ENCODE measurements at regions not wholly inside any gene's neighbourhood (a gene's known extent, or its start where the extent isn't known, plus 50 kb on each side); places are given as distances from the start of the nearest gene placed in this dataset.

GRCh38 chr17:63277629-63278028 is 168.5 kb downstream of the CYB561 start:
- no peaks in the 10 kb centered on the region for H3K9me2 ChIP-seq (ENCODE audit: low read depth, low read length)
- no peaks in the 10 kb centered on the region for H3K4me1 ChIP-seq (ENCODE audit: insufficient read depth, low read length, severe bottlenecking)
- no peak for TF ChIP-seq EZH2 (IDR thresholded peaks at IDR 0.05; ENCODE audit: borderline replicate concordance, low read length)
- TF ChIP-seq CTCF (IDR thresholded peaks at IDR 0.05; ENCODE audit: low read length), result no peak
- H3K27ac ChIP-seq (ENCODE audit: low read depth, low read length, poor library complexity, severe bottlenecking), result no peak overlapping the region
- no peak overlapping the region for H3K4me2 ChIP-seq (ENCODE audit: low read length)
- H4K20me1 ChIP-seq (ENCODE audit: insufficient read depth, low read length), result no peaks in the 10 kb centered on the region
- no peaks in the 10 kb centered on the region for H3K36me3 ChIP-seq (ENCODE audit: insufficient read depth, low read length)
- H3K27me3 ChIP-seq (ENCODE audit: insufficient read depth, low read length), result no peaks in the 10 kb centered on the region
- H3K9ac ChIP-seq (ENCODE audit: low read length), result no peak overlapping the region
- no peak overlapping the region for H2AFZ ChIP-seq (ENCODE audit: low read length)
- no peak overlapping the region for H3K4me3 ChIP-seq (ENCODE audit: low read depth, low read length, poor library complexity, severe bottlenecking)
- H3F3A ChIP-seq (ENCODE audit: insufficient read depth, low read length), result no peaks in the 10 kb centered on the region
- H3K9me3 ChIP-seq (ENCODE audit: low read length), result no peaks in the 10 kb centered on the region
- no peaks in the 10 kb centered on the region for H3K79me2 ChIP-seq (ENCODE audit: insufficient read depth, low read length)

- Histone ChIP-seq H3K4me3 (ENCODE audit: low read depth, low read length, poor library complexity, severe bottlenecking) (no peak overlapping the region), H3F3A (ENCODE audit: insufficient read depth, low read length) (no peaks in the 10 kb centered on the region)
These were observed 167.2 kb downstream of the CYB561 start for GRCh38 chr17:63278728-63279442.

GRCh38 chr17:63279498-63280230 is 166.4 kb downstream of the CYB561 start:
- Histone ChIP-seq H3K4me2 (ENCODE audit: low read length) (no peak overlapping the region), H3K9me2 (ENCODE audit: low read depth, low read length) (no peaks in the 10 kb centered on the region), H3K4me1 (ENCODE audit: insufficient read depth, low read length, severe bottlenecking) (no peaks in the 10 kb centered on the region), H3K9ac (ENCODE audit: low read length) (no peak overlapping the region), H3K4me3 (ENCODE audit: low read depth, low read length, poor library complexity, severe bottlenecking) (no peak overlapping the region), H3F3A (ENCODE audit: insufficient read depth, low read length) (no peaks in the 10 kb centered on the region), H3K27me3 (ENCODE audit: insufficient read depth, low read length) (no peaks in the 10 kb centered on the region), H2AFZ (ENCODE audit: low read length) (no peak overlapping the region), H3K9me3 (ENCODE audit: low read length) (no peaks in the 10 kb centered on the region), H4K20me1 (ENCODE audit: insufficient read depth, low read length) (no peaks in the 10 kb centered on the region), H3K79me2 (ENCODE audit: insufficient read depth, low read length) (no peaks in the 10 kb centered on the region), H3K36me3 (ENCODE audit: insufficient read depth, low read length) (no peaks in the 10 kb centered on the region), H3K27ac (ENCODE audit: low read depth, low read length, poor library complexity, severe bottlenecking) (no peak overlapping the region)
- TF ChIP-seq CTCF (IDR thresholded peaks at IDR 0.05; ENCODE audit: low read length), result no peak
- no peak for TF ChIP-seq EZH2 (IDR thresholded peaks at IDR 0.05; ENCODE audit: borderline replicate concordance, low read length)

More at GRCh38 chr17:63278728-63279442, 167.2 kb downstream of the CYB561 start:
- Histone ChIP-seq H3K4me1 (ENCODE audit: insufficient read depth, low read length, severe bottlenecking) (no peaks in the 10 kb centered on the region), H3K9me2 (ENCODE audit: low read depth, low read length) (no peaks in the 10 kb centered on the region), H3K27me3 (ENCODE audit: insufficient read depth, low read length) (no peaks in the 10 kb centered on the region), H3K36me3 (ENCODE audit: insufficient read depth, low read length) (no peaks in the 10 kb centered on the region), H3K9ac (ENCODE audit: low read length) (no peak overlapping the region), H3K9me3 (ENCODE audit: low read length) (no peaks in the 10 kb centered on the region), H3K27ac (ENCODE audit: low read depth, low read length, poor library complexity, severe bottlenecking) (no peak overlapping the region), H2AFZ (ENCODE audit: low read length) (no peak overlapping the region), H3K4me2 (ENCODE audit: low read length) (no peak overlapping the region), H4K20me1 (ENCODE audit: insufficient read depth, low read length) (no peaks in the 10 kb centered on the region), H3K79me2 (ENCODE audit: insufficient read depth, low read length) (no peaks in the 10 kb centered on the region)
- TF ChIP-seq EZH2 (IDR thresholded peaks at IDR 0.05; ENCODE audit: borderline replicate concordance, low read length) (no peak), CTCF (IDR thresholded peaks at IDR 0.05; ENCODE audit: low read length) (no peak)
